GM04503 (cell line): ENCODE measurements at regions not wholly inside any gene's neighbourhood (a gene's known extent, or its start where the extent isn't known, plus 50 kb on each side); places are given as distances from the start of the nearest gene placed in this dataset.
"Not testable (repeated sequence)": the region's sequence is repeated elsewhere in the genome, so short reads cannot be mapped to it uniquely, and the experiment has no call there.

Experiments
- DNase-seq: peaks from one replicate; pipeline ENCODE4 v3.0.0-alpha.2; 2012; ENCODE audit warnings: low read depth

DNA sequence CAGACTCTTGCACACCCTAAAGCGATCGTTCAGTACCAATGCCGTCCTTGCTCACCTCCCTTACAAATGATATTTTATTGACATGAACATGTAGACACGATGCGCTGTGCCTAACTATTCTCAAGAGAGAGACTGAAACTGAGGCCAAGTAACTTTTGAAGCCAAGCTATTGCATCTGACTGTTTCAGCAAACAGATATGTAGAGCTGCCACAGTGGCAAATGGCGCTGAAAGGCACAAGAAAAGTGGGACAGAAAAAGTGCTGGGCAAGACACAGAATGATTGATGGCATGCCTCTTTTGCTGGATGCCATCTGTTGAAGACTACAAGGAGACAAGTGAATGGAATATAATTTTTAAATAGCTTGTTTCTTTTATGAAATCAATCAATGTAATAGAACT lies 1157.2 kb upstream of the ADGRL4 start:
- no peak for DNase-seq

- DNase-seq: no peak
These were observed 1152.2 kb upstream of the ADGRL4 start for GRCh38 chr1:80158771-80159170.

GRCh38 chr1:80158266-80158665 lies 1151.7 kb upstream of the ADGRL4 start:
- DNase-seq: no peak

- DNase-seq: no peak
These were observed 1148.8 kb upstream of the ADGRL4 start for GRCh38 chr1:80155371-80155770.

GRCh38 chr1:80154176-80154575 lies 1147.6 kb upstream of the ADGRL4 start:
- no peak for DNase-seq

DNA sequence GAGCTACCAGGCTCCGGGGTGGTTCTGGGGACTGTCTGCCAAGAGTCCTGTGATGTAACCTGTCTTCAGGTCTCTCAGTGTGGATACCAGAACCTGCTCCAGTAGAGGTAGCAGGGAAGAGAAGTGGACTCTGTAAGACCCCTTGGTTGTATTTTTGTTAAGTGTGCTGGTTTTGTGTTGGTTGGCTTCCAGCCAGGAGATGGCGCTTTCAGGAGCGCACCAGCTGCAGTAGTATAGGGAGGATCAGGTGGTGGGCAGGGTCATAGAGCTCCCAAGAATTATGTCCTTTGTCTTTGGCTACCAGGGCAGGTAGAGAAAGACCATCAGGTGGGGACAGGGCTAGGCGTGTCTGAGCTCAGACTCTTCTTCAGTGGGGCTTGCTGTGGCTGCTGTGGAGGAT lies 1147.2 kb upstream of the ADGRL4 start:
- DNase-seq: no peak

GRCh38 chr1:80143361-80143760 lies 1136.8 kb upstream of the ADGRL4 start:
- no peak for DNase-seq

- DNase-seq: not testable (repeated sequence)
These were observed 1131.5 kb upstream of the ADGRL4 start for GRCh38 chr1:80137946-80138602.

DNA sequence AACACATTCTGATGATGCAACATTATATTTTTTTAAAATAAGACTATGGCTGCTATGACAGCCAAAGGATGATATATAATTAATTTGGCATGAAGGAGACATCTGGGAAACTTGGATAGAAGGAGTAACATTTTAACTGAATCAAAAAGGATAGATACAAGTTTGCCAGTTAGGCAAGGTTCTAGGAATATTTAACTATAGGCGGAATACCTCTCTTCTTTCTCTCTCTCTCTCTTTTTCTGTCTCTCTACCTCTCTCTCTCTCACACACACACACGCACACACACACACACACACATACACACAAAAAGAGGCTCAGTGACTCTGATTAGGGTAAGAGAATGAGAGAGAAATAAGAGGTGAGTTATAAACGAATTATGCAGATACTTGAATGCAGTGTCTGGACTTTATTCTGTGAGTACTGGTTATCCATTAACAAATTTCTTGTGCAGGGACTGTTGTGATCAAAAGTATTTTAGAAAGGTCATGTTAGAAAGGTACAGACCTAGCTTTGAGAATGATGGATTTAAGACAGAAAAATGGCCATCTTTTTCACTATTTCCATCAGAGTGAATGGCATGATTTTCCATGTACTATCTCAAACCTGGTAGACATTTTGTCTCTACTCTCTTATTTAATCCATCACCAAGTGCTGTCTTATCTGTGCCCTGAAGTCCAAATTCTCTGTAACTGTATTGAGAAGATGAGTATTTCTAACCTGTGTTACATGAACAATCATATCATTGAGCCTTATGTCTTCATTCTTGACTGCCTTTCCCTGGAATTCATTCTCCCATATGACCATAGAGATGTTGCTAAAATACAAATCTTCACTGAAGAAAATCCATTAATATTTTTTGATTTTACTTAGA lies 1106.9 kb upstream of the ADGRL4 start:
- no peak for DNase-seq

GRCh38 chr1:80101159-80101558 lies 1094.6 kb upstream of the ADGRL4 start:
- no peak for DNase-seq

DNA sequence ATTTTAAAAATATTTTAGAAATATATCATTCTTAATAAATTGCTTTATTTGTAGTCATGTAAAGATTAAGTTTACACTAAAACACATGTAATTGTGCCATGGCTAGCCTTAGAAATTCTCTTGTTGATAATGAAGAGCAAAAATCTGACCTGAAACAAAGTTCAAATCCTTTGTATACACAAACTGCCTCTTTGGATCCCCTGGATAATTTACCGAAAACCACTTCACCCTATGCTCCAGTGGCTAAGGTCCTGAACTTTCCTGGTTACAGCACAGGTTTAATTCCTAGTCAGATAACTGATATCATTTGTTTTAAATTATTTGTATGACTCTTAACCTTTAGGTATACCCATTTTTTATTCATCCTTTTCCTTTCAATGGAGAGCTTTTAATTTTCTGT lies 1093.2 kb upstream of the ADGRL4 start:
- no peak for DNase-seq

DNA sequence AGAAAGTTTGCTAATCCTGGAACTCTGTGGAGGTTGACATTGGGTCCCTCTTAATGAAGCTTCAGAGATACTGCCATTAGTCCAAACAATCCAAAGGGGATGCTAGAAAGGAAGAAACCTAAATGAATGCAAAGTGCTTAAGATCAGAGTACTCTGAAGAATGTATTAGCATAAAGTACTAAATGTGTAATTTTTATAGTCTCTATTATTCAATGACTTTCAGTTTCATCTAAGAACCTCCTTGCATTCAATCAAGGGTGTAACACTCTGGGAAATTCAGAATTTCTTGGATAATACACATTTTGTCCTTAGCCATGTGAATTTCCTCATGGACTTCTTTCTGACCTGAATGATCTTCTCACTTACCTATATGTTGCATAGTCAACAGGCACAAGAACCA lies 1078.5 kb upstream of the ADGRL4 start:
- DNase-seq: no peak

DNA sequence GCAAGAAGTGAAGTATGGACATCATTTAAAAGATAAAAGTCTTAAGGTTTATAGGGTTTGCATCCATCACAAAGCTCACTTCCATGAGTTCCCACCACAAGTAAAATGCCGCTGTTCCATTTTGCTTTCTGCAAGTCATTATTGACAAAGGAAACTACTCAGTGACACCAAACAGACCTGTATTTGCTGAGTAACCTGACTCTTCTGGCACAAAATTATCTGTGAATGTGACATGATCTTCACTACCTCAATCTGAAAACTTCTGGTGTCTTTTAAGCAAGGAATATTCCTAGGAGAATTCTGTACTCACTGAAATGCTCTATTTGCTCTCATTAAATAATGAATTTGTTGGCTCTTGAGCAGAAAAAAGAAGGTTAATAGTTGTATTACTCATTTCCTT lies 1077.4 kb upstream of the ADGRL4 start:
- no peak for DNase-seq

DNA sequence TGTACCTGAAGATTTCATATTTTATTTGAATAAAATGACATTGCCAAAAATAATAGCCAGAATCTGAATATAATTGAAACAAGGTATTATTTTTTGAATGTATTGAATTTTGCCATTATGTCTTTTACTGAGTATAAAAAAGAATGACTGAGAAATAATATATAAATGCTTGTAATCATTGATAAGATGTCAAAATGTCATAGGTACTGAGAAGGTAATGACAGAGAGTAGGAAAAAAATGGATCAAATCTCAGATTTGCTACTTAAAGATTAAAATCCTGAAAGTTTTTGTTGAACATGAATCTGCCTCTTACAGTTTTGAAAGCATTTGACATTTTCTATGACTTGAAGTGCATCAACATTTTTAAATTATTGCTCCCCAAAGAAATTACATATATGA lies 1069.9 kb upstream of the ADGRL4 start:
- DNase-seq: no peak

DNA sequence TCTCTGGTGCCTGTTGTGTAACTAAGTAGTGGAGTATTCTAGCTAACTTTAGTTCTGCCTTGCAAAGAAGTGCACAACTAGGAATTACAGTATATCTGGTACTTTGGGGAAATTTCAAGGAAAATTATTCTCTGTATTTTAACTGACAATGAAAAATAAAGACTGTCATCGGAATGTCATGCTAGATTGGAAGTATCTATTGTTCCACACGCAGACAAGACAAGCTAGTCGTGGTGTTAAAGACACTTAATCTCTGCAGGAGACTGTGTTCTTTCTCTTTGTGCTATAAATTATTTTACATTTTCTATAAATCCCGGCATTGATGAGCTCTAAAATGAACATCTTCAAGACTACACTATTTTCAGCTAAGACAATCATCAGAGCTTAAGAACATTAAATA lies 1068.8 kb upstream of the ADGRL4 start:
- no peak for DNase-seq

DNA sequence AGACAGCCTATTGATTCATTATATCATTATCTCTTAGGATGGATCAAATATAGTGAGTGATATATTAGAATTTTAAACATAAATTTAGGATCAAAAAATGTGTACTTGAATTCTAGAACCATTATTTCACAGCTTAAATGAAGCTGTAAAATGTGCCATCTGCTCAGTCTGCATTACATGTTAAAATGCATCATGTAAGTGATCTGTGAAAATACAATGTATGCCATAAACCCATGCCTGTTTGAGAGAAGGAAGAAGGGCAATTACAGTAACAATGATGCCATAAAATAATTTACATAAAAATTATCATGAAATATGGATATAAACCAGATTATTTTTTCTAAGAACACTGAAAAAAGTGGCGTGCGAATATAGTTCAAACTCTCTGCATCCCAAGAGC lies 1066.0 kb upstream of the ADGRL4 start:
- DNase-seq: no peak

GRCh38 chr1:80066060-80066459 lies 1059.5 kb upstream of the ADGRL4 start:
- DNase-seq: no peak

- no peak for DNase-seq
These were observed 1058.0 kb upstream of the ADGRL4 start for GRCh38 chr1:80064524-80064923.

GRCh38 chr1:80059940-80060339 lies 1053.4 kb upstream of the ADGRL4 start:
- DNase-seq: no peak

GRCh38 chr1:80056179-80056578 lies 1049.6 kb upstream of the ADGRL4 start:
- DNase-seq: no peak

DNA sequence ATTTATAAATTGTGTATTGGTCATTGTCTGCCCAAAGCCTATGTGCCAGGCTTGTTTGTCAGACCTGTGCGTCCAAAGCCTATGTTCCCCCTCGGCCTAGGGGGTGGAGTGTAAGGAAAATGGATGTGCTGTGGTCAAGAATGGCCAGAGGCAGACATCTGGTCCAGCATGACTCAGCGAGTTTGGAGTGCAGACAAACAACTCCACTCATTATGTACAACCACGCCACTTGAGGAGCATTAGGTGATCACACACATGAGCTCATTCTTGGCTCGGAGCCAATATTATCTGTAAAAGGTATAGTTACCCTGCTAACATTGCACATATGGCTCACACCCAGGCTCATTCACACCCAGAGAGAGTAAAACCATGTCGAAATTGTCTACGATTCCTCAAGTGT lies 1047.6 kb upstream of the ADGRL4 start:
- no peak for DNase-seq

- DNase-seq: no peak
These were observed 1047.1 kb upstream of the ADGRL4 start for GRCh38 chr1:80053613-80054012.

- no peak for DNase-seq
These were observed 1044.0 kb upstream of the ADGRL4 start for GRCh38 chr1:80050523-80050922.

GRCh38 chr1:80050085-80050484 lies 1043.6 kb upstream of the ADGRL4 start:
- DNase-seq: no peak
